ENCODE measurements at regions not wholly inside any gene's neighbourhood (a gene's known extent, or its start where the extent isn't known, plus 50 kb on each side); places are given as distances from the start of the nearest gene placed in this dataset.

DNA sequence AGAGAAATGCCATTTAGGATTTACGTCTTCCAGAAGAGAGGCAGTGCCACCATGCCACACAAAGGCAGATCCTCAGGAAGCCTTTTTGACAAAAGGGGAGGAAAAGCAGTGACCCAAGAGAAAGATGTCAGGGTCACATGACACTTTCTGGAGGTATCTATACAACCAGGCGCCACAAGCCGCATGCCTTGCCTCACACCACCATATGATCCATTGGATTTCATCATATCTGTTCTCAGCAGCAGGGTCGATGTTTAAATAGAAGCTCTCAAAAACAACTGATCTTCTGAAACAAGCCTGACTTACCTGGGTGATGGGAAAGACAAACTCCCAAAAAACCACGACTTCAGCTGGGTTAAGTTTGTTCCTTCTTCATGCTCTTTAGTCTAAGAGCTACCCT is 52.5 kb upstream of the UNC5B start:
- DNase-seq (ENCODE audit: low spot score in 2 of 2) = no peak
- H3K4me1 ChIP-seq = no peaks in the 10 kb centered on the region
- no peaks in the 10 kb centered on the region for H3K9me3 ChIP-seq
- H3K36me3 ChIP-seq (replicated peaks) = no peaks in the 10 kb centered on the region
- no peaks in the 10 kb centered on the region for H3K27me3 ChIP-seq (ENCODE audit: low read depth)
- no peak overlapping the region for H3K4me3 ChIP-seq
- in situ Hi-C loops (cut with MboI; ENCODE audit: low sequenced_read_pairs) = no loop called here

DNA sequence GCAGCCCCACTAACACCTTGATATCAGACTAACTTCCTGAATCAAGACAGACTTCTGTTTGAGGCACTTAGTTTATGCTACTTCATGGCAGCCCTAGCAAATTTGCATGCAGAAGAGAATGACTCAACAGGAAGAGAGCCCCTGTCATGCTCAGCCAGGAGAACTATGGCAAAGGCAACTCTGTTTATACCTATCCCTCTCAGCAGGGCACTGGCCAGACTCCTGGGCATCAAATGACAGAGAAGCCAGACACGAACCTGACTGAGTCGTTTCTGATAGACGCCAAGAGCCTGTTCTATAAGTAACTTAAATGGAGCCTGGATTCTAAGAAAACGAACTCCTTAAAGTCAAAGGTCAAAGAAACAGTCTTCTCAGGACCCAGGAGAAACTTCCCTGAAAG is 50.9 kb upstream of the UNC5B start:
- no peaks in the 10 kb centered on the region for H3K9me3 ChIP-seq
- no peaks in the 10 kb centered on the region for H3K36me3 ChIP-seq (replicated peaks)
- H3K4me3 ChIP-seq = no peak overlapping the region
- in situ Hi-C loops (cut with MboI; ENCODE audit: low sequenced_read_pairs) = no loop called here
- no peaks in the 10 kb centered on the region for H3K27me3 ChIP-seq (ENCODE audit: low read depth)
- no peak for DNase-seq (ENCODE audit: low spot score in 2 of 2)
- no peaks in the 10 kb centered on the region for H3K4me1 ChIP-seq

Data from HAP-1 (cell line).